GM21825 (cell line): ENCODE measurements at regions not wholly inside any gene's neighbourhood (a gene's known extent, or its start where the extent isn't known, plus 50 kb on each side); places are given as distances from the start of the nearest gene placed in this dataset.
"Not testable (repeated sequence)": the region's sequence is repeated elsewhere in the genome, so short reads cannot be mapped to it uniquely, and the experiment has no call there.

Experiments used
- ATAC-seq: cut with Tn5 transposase; IDR thresholded peaks from one replicate; pipeline ENCODE4 v1.9.1; 2021; ENCODE audit warnings: mild to moderate bottlenecking, moderate library complexity; ENCODE audit not compliant: unreplicated experiment

GRCh38 chr10:42533866-42534265, 104.5 kb downstream of the ZNF33B start:
- ATAC-seq, result not testable (repeated sequence)

GRCh38 chr10:42532996-42533395, 105.4 kb downstream of the ZNF33B start:
- no peak for ATAC-seq

GRCh38 chr10:42523098-42523497, 115.3 kb downstream of the ZNF33B start:
- no peak for ATAC-seq

GRCh38 chr10:42519761-42520460, 118.5 kb downstream of the ZNF33B start:
- ATAC-seq, result no peak

- no peak for ATAC-seq
These were observed 119.3 kb downstream of the ZNF33B start for GRCh38 chr10:42519079-42519478.

GRCh38 chr10:42513921-42514320, 124.4 kb downstream of the ZNF33B start:
- ATAC-seq, result no peak

GRCh38 chr10:42491801-42492200, 146.6 kb downstream of the ZNF33B start:
- no peak for ATAC-seq

GRCh38 chr10:42491001-42491592, 147.3 kb downstream of the ZNF33B start:
- ATAC-seq, result no peak

GRCh38 chr10:42490368-42490767, 148.0 kb downstream of the ZNF33B start:
- no peak for ATAC-seq

- ATAC-seq, result no peak
These were observed 150.0 kb downstream of the ZNF33B start for GRCh38 chr10:42488416-42488815.

- no peak for ATAC-seq
These were observed 156.0 kb downstream of the ZNF33B start for GRCh38 chr10:42482411-42482810.

- ATAC-seq, result no peak
These were observed 159.3 kb downstream of the ZNF33B start for GRCh38 chr10:42479057-42479456.

GRCh38 chr10:42477170-42477569, 161.2 kb downstream of the ZNF33B start:
- no peak for ATAC-seq

GRCh38 chr10:42476101-42476500, 162.3 kb downstream of the ZNF33B start:
- ATAC-seq, result no peak

- no peak for ATAC-seq
These were observed 162.9 kb downstream of the ZNF33B start for GRCh38 chr10:42475168-42476098.

- ATAC-seq, result no peak
These were observed 184.1 kb downstream of the ZNF33B start for GRCh38 chr10:42454313-42454712.

- no peak for ATAC-seq
These were observed 207.3 kb downstream of the ZNF33B start for GRCh38 chr10:42431095-42431494.

GRCh38 chr10:42428534-42428933, 209.8 kb downstream of the ZNF33B start:
- no peak for ATAC-seq

- no peak for ATAC-seq
These were observed 215.5 kb downstream of the ZNF33B start for GRCh38 chr10:42422911-42423310.

GRCh38 chr10:42421812-42422211, 216.6 kb downstream of the ZNF33B start:
- ATAC-seq, result no peak

- ATAC-seq, result no peak
These were observed 218.6 kb downstream of the ZNF33B start for GRCh38 chr10:42419789-42420188.
